ENCODE measurements at regions not wholly inside any gene's neighbourhood (a gene's known extent, or its start where the extent isn't known, plus 50 kb on each side); places are given as distances from the start of the nearest gene placed in this dataset.

- TF ChIP-seq CTCF (optimal IDR thresholded peaks at IDR 0.05 in 1 of 3, IDR thresholded peaks at IDR 0.05 in 1 of 3, conservative IDR thresholded peaks at IDR 0.05 in 1 of 3; ENCODE audit: extremely low read depth in 1 of 3, insufficient read depth in 2 of 3, low read length in 3 of 3) (no peak), EZH2 (IDR thresholded peaks at IDR 0.05; ENCODE audit: low read length) (no peak)
Measured at GRCh38 chr20:41678799-41679198, 60.6 kb upstream of the CHD6 start.
